ENCODE measurements at regions not wholly inside any gene's neighbourhood (a gene's known extent, or its start where the extent isn't known, plus 50 kb on each side); places are given as distances from the start of the nearest gene placed in this dataset.
"Not testable (repeated sequence)": the region's sequence is repeated elsewhere in the genome, so short reads cannot be mapped to it uniquely, and the experiment has no call there.

DNA sequence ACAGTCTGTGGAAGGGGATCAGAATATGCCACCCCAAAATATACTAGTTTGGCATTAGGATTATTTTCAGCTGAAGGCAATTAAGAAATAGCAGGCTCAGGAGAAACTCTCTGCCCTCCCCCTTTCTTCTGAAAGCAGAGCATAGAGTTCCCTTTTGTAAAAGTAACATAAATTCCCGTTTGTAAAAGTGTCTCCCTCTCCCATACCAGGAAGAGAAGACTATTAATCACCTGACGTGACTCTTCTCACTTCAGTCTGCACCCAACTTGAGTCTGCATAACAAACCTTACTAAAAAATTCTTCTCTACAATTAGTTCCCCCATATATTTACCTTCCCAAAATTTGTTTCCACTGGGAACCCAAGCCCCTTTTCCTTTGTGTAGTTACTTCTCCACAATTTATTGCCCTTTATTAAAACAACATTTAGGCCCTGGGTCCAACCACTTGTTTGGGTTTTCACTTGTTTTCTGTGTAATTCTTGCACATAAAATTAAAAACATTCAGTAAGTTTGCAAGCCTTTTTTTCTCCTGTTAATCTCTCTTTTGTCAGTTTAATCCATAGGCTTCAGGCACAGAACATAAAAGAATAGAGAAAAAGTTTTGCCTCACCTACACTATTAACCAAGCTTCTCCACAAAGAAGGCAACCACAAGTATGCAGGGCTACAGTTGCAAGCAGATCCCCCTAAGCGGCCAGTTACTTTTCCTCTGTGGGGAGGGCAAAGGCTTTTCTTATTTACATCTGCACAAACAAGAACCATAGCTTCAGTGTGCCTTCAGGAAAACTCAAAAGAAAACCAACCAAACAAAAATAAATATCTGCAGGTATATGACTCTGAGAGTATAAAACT, 73.8 kb upstream of the EPCAM start:
- no peak for DNase-seq

- no peak for DNase-seq
These were observed 75.1 kb upstream of the EPCAM start for GRCh38 chr2:47293976-47294375.

DNA sequence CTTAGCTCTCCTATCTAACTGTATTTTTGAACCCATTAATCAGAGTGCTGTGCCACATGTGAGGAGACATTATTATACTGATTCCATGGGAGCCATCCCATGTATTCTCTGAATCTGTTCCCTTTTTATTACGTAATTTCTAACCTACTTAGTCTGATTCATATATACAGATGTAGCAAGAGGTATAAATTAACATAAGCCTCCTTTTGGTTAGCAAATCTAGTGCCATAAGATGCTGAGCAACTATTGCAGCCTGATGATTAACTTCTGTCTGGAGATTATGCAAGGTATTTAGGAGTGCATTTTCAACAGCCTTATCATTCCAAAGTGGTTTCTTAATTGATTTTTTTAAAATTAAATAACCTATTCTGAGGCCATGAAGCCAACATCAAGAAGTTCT, 80.2 kb upstream of the EPCAM start:
- no peak for DNase-seq

DNA sequence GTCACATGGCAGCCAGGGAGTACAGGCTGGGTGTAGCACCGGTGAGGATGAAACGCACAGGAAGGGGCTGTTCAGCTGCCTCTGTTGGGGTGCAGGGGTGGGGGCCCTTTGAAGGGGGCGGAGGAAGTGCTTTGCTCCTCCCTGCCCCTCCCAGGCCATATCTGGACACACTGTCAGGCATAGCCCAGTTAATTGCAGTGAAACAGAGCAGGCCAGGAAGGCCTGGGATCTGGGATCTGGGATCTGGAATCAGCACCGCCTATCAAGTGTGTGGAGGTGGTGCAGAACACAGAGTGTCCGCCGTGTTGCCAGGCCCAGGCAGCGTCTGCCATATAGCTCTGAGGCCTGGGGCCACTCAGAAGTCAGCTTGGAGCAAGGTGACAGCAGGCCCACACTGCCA, 85.5 kb upstream of the EPCAM start:
- no peak for DNase-seq

- no peak for DNase-seq
These were observed 86.4 kb upstream of the EPCAM start for GRCh38 chr2:47282621-47283272.

DNA sequence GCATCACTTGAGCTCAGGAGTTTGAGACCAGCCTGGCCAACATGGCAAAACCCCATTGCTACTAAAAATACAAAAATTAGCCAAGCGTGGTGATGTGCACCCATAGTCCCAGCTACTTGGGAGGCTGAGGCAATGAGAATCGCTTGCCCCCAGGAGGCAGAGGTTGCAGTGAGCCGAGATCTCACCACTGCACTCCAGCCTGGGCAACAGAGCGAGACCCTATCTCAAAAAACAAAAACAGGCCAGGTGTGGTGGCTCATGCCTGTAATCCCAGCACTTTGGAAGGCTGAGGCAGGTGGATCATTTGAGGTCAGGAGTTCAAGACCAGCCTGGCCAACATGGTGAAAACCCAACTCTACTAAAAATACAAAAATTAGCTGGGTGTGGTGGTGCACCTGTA, 89.6 kb upstream of the EPCAM start:
- not testable (repeated sequence) for DNase-seq

DNA sequence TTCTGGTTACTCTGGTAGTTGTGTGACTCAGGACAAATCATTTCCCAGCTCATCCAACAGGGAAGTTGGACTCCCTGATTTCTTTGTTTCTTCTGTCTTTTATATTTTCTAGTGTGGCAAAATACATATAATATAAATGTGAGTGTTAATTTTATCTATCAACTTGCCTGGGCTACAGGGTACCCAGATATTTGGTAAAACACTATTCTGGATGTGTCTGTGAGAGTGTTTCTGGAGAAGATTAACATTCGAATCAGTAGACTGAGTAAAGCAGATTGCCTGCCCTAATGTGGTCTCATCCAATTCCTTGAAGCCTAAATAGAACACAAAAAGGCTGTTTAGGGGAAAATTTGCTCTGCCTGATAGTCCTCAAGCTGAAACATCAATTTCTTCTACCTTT, 91.1 kb upstream of the EPCAM start:
- DNase-seq = no peak

- DNase-seq = no peak
These were observed 91.9 kb upstream of the EPCAM start for GRCh38 chr2:47277187-47277586.

DNA sequence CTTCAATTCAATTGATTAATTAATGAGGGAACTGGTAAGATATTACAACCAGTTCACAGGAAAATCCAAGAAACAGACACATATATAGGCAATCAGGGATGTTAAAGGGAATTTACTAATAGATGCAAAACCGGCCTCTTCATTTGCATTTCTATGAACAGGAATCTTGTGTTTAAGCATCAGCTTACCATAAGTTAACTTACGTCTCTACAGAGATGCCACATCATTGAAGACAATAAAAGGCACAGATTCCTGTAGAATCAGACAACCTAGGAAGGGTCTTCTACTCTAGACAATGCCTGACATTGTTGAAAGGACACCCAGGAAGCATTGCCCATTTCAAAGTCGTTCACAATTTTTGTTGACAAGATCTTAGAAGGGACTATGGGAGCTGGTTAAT, 93.0 kb upstream of the EPCAM start:
- DNase-seq = no peak

DNA sequence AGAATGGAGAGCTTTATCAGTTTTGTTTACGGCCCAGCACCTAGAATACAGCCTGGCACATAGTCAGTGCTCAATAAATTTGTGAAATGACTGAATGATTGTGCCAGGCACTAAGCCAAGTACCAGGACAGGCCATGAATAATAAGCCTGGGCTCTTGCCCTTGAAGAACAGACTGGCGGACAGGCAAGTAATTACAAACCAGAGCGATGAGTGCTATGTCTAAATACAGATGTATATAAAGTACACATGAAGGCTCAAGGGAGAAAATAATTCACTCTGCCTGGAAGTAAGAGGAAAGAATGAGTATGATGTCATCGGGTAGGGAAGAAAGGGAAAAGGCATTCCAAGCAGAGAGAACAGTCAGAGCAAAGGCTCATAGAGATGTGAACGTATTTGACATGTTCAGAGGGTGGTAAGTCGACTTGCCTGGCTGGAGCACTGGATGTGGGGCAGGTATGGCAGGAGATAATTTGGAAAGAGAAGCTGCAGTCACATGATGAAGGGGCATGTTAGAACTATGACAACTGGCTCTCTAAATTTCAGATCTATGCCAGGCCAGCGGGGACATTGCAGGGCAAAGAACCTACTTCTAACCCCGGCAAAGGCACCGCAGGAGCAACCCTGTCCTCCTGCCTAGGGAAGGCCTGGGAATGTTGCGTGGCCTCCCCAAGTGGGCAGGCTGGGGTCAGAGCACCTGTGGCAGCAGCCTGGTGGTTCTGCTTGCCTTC, 94.9 kb upstream of the EPCAM start:
- no peak for DNase-seq

- DNase-seq = no peak
These were observed 96.0 kb upstream of the EPCAM start for GRCh38 chr2:47272905-47273758.

GRCh38 chr2:47272031-47272864, 95.9 kb upstream of the CALM2 start:
- DNase-seq = peak; percentile 38

DNA sequence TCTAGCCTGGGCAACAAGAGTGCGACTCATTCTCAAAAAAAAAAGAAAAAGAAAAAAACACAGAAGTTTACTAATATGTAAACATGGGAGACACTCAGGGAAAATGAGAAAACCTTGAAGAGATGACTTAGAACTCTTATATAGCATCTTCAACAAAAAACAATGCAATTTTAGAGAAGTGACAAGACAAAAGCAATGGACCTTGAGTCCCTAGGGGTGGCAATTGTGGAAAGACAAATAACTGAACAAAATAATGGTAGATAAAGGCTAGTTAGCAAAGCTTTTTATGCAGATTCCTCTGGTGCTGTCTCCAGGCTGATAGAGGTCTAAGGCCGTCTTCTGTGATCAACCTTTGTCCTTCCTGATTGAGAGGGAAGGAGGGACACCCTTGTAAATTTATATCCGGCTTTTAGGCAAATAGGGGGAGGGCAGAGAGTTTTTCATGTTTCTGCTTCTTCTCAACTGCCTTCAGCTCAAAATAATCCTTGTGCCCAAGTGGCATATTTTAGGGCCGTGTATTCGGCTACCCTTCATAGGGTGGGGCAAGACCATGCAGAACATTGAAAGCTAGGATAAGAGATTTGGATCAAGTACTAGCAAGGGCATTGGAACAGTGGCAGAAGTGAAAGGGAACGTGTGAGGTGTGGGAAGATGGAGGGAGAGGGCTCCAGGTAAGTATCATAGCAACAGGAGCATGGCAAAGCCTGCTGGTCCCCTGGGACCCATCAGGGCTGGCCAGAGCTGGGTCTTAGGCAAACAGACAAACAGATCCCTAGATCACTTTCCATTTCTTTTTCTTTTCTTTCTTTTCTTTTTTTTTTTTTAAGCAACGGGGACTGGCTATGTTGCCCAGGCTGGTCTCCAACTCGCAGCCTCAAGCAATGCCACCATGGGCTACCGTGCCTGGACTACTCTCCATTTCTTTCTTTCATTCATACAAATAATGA, 95.0 kb upstream of the CALM2 start:
- DNase-seq = no peak

DNA sequence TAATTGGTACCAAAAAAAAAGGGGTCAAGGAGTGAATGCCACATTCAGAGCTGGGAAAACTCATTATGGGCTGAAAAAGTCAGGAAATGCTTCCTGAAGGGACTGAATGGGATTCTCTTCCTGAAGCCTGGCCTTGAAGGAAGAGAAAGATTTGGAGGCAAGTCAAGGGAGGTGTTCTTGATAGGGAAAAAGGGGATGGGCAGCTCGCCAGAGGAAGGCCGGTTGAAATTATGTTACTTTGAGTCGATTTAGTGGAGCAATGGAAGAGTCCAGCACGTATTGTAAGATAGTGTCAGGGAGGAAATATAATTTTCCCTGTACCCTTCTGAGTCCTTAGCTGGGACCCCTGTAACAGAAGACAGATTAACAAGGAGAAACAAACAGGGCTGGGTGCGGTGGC, 94.1 kb upstream of the CALM2 start:
- no peak for DNase-seq

DNA sequence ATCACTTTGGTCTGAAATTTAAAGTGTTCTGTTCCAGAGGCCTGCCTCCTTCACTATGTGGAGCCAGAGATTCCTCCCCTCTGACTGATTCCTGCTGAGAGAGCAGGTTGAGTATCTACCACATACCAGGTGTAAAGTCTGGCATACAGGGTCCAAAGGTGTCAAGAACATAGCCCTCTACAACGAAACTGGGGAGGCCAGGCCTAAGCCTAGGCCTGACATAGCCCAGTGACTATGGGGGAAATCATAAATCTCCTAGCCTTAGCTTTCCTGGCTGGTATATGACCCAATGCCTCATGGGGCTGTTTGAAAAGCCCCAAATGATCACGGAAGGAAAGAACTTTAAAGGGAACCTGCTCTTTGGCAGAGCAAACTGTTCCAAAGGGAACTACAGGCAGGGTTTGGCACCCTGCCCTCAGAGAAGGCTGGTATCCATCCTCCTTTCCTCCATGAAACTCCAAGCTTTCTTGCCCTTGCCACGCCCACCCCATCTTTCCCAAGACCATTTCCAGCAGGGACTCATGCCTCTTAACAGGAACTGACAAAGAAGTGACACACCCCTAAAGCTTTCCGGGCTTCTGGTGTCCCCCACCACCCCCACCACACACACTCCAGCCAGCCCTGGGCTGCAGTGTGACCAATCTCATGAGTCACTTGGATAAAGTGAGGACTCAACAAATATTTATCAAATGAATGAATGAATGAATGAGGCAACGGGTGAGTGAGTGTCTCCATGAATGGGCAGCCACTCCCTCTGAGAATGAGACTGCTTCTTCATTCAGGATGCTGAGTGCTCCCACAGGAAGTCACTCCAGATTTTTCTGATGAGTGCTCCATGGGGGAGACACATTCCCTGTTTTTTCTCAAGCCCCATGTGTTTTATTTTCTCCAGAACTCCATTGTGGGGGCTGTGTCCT, 93.3 kb upstream of the CALM2 start:
- DNase-seq = no peak

DNA sequence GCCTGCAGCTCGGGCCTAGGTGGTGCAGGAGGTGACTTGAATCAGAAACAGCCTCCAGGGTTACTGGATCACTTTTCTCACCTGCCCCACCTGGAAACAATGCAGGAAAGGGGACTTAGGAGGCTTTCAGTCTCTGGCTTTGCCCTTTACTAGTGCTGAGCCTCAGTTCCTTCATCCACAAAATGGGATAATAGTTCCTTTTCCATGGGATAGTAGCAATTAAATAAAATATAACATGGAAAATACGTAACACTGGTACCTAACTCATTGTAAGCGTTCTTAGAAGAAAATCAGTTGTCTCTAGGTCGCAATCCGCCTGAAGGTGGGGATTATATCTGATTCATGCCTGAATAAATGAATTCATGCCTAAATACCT, 91.4 kb upstream of the CALM2 start:
- DNase-seq = no peak

DNA sequence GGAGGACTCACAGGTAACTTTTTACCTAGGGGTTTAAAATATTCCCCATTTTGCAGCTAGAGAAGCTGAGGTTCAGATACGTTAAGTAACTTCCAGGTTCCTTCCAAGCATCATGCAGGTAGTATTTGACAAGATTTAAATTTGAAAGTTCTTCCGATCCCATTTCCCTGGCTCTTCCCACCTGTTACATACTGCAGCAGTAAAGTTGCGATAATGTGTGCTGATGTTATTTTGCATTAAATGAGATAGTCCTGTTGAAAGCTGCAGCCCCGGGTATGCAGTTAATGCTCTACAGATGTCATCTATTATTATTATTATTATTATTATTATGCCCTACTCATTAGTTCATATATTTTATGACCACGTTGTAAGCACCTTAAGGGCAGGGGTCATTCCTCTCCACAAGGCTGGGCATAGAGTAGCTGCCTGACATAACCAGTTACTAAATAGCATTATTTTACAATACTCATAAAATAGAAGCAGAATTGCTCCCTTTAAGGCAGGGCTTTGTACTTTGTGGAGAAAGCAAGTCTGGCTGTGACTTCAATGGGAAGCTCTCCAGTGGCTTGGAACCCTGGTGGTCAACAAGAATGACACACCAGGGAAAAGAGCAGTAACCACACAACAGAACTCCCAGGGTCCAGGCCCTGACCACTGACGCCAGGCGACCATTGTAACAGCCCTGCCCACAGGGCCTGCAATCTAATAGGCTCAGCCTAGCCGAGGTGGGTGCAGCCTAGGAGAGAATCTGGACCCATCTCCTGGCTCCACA, 90.8 kb upstream of the CALM2 start:
- DNase-seq = no peak

GRCh38 chr2:47265751-47266231, 89.5 kb upstream of the CALM2 start:
- DNase-seq = no peak

DNA sequence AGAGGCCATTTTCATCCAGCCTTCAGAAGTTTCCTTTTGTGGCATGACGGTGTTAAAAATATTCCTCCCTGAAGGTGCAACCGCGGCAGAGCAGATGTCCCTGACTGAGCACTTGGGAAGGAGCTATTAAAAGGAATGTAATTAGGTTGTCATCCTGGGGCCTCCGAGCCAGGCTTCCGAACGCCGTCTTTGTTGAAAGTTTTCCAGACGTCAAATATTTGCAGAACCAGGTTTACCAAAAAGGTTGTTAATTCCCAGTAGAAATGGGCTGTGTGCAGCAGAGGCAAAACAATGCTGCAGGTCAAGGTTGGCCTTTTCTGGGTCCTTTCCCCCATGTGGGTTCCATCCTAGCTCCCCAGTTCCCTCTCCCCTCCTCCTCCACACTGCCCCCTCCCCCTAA, 88.8 kb upstream of the CALM2 start:
- DNase-seq = no peak

Measured in activated gamma-delta T cell treated with Interleukin-2 at 50 U/mL for 16 hours (primary cell).